GM13976 (cell line): ENCODE measurements at regions not wholly inside any gene's neighbourhood (a gene's known extent, or its start where the extent isn't known, plus 50 kb on each side); places are given as distances from the start of the nearest gene placed in this dataset.

Experiments used
- DNase-seq: peaks from one replicate; pipeline ENCODE4 v3.0.0; 2012; ENCODE audit warnings: low spot score
- CTCF ChIP-seq: IDR thresholded peaks from 2 replicates; pipeline ENCODE4 v1.5.1; 2012; ENCODE audit warnings: borderline replicate concordance, mild to moderate bottlenecking; ENCODE audit not compliant: insufficient read depth; ENCODE audit errors: extremely low read depth, missing control alignments, control extremely low read depth
- in situ Hi-C: fragments of 300-500 bp; cut with MboI; formaldehyde crosslinking; loops from one replicate; pipeline ENCODE4 v1.12.0; 2022; ENCODE audit warnings: low sequenced_read_pairs, mixed read lengths, inconsistent platforms; ENCODE audit not compliant: unreplicated experiment

GRCh38 chr6:40956936-40957335, 82.1 kb downstream of the UNC5CL start:
- TF ChIP-seq CTCF, result no peak
- in situ Hi-C loops, result no loop called here
- DNase-seq, result no peak

- in situ Hi-C loops, result no loop called here
- DNase-seq, result no peak
- TF ChIP-seq CTCF, result no peak
Observed at GRCh38 chr6:40955178-40955545, 83.9 kb downstream of the UNC5CL start.

- no peak for TF ChIP-seq CTCF
- DNase-seq, result no peak
- in situ Hi-C loops, result no loop called here
Observed at GRCh38 chr6:40954446-40955177, 84.4 kb downstream of the UNC5CL start.

GRCh38 chr6:40953486-40953885, 85.5 kb downstream of the UNC5CL start:
- DNase-seq, result no peak
- in situ Hi-C loops, result no loop called here
- no peak for TF ChIP-seq CTCF

- no peak for DNase-seq
- in situ Hi-C loops, result no loop called here
- TF ChIP-seq CTCF, result no peak
Observed at GRCh38 chr6:40950986-40951698, 87.9 kb downstream of the UNC5CL start.

- no peak for TF ChIP-seq CTCF
- in situ Hi-C loops, result no loop called here
- DNase-seq, result no peak
Observed at GRCh38 chr6:40948570-40948969, 90.5 kb downstream of the UNC5CL start.
